Mucosa of descending colon (tissue), 3 donors: ENCODE measurements at regions not wholly inside any gene's neighbourhood (a gene's known extent, or its start where the extent isn't known, plus 50 kb on each side); places are given as distances from the start of the nearest gene placed in this dataset.

Source experiments
- ATAC-seq: fragments of 200-7000 bp; cut with Tn5 transposase; one replicate; pipeline ENCODE4 v1.9.1; 2020; ENCODE audit warnings: mild to moderate bottlenecking, moderate library complexity
- DNase-seq, 3 donors: peaks; one replicate each; pipeline ENCODE4 v3.0.0-alpha.2; 2020
- H3K36me3 ChIP-seq: fragments of 200-600 bp; one replicate; pipeline ENCODE4 v1.8.0; 2021; ENCODE audit warnings: low read depth, mild to moderate bottlenecking
- H3K4me1 ChIP-seq: fragments of 200-600 bp; one replicate; pipeline ENCODE4 v1.8.0; 2021; ENCODE audit warnings: low read depth, mild to moderate bottlenecking
- H3K4me3 ChIP-seq: fragments of 200-600 bp; one replicate; pipeline ENCODE4 v1.8.0; 2021; ENCODE audit warnings: mild to moderate bottlenecking
- H3K9me3 ChIP-seq: fragments of 200-600 bp; one replicate; pipeline ENCODE4 v1.8.0; 2021; ENCODE audit warnings: mild to moderate bottlenecking
- intact Hi-C, 2 donors: fragments of 100-400 bp; cut with DNase I in 1 of 2; cut with micrococcal nuclease in 1 of 2; formaldehyde crosslinking; loops; one replicate each; pipeline versions ENCODE4 v1.11.0 to v1.11.1; 2022; cut with DNase I, micrococcal nuclease
- TF ChIP-seq, protein P1 (sequence below): fragments of 200-600 bp; IDR thresholded peaks from one replicate; pipeline ENCODE4 v1.8.0; 2022; ENCODE audit warnings: antibody characterized with exemption, mild to moderate bottlenecking
- donor health status: DM: no; HTN: no; CAD: no; lungs with moderate emphysema.
- donor health status: DM: no; HTN: no; CAD: no.
- donor health status: DM: no; HTN: yes; CAD: no.

- Histone ChIP-seq H3K9me3 (no peaks in the 10 kb centered on the region), H3K4me1 (no peaks in the 10 kb centered on the region), H3K36me3 (no peaks in the 10 kb centered on the region), H3K4me3 (no peak overlapping the region)
- ATAC-seq, result no peak
- intact Hi-C loops, result no loop called here
- TF ChIP-seq, protein P1, sequence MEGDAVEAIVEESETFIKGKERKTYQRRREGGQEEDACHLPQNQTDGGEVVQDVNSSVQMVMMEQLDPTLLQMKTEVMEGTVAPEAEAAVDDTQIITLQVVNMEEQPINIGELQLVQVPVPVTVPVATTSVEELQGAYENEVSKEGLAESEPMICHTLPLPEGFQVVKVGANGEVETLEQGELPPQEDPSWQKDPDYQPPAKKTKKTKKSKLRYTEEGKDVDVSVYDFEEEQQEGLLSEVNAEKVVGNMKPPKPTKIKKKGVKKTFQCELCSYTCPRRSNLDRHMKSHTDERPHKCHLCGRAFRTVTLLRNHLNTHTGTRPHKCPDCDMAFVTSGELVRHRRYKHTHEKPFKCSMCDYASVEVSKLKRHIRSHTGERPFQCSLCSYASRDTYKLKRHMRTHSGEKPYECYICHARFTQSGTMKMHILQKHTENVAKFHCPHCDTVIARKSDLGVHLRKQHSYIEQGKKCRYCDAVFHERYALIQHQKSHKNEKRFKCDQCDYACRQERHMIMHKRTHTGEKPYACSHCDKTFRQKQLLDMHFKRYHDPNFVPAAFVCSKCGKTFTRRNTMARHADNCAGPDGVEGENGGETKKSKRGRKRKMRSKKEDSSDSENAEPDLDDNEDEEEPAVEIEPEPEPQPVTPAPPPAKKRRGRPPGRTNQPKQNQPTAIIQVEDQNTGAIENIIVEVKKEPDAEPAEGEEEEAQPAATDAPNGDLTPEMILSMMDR, result no peak
- no peak for DNase-seq
Observed at GRCh38 chr6:71476371-71476770, 187.8 kb downstream of the OGFRL1 start.

- no peak for ATAC-seq
- TF ChIP-seq, protein P1, result no peak
- DNase-seq, result no peak
- no peaks in the 10 kb centered on the region for H3K9me3 ChIP-seq
- intact Hi-C loops, result no loop called here
- H3K4me3 ChIP-seq, result no peak overlapping the region
- H3K36me3 ChIP-seq, result no peaks in the 10 kb centered on the region
- H3K4me1 ChIP-seq, result no peaks in the 10 kb centered on the region
Observed at GRCh38 chr6:71476872-71477271, 188.3 kb downstream of the OGFRL1 start.

DNA sequence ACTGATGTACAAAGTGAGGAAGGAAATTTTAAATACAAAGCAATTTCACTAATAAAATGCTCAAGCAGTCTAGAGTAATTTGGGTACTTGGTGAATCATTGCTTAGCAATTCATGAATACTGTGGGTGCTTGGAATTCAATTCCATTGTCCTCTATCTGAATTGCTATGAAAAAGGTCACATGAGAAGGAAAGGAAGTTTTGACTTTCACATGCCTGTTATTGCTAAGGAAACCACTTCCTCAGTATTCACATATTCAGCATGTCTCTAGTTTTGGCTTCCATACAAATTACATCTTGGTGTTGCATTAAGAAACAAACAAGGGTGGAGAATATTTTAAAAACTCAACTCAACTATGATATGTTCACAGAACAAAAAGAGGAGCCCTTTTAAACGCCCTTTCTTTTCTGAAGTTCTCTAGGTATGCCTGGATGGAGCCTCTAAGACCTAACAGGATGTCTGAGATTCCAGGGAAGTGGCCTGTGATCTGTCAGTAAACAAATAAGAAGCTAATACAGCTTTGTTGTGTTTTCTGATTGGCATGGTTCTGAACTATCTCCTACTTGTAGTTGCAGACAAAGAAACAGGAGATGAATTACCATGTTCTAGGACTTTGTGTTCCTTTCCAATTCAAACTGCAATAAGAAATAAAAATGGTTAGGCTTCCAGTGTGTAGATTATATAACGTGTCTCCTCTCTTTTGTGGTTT is 190.4 kb downstream of the OGFRL1 start:
- TF ChIP-seq, protein P1, result no peak
- Histone ChIP-seq H3K4me3 (no peak overlapping the region), H3K36me3 (no peaks in the 10 kb centered on the region), H3K9me3 (no peaks in the 10 kb centered on the region), H3K4me1 (no peaks in the 10 kb centered on the region)
- DNase-seq (no peak), ATAC-seq (no peak)
- intact Hi-C loops, result no loop called here

DNA sequence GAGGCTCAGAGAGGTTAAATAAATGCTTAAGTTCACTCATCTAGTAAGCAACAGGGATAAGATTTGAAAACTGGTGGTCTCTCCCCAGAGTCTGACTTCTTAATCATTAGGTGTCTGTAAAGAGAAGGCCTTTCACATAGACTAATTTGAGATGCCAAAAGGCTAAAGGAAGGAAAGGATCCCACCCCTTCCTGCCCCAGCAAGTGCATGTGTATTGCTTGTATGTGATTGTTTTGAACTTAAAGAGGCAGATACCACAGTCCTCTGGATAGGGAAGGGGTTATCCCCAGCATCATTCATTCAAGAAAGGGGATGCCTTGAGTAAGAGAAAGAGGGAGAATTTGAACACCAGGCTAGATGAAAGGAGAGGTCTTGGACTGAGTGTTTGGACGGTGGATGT is 192.0 kb downstream of the OGFRL1 start:
- no peak for DNase-seq
- H3K9me3 ChIP-seq, result no peaks in the 10 kb centered on the region
- no peaks in the 10 kb centered on the region for H3K4me1 ChIP-seq
- H3K4me3 ChIP-seq, result no peak overlapping the region
- no peaks in the 10 kb centered on the region for H3K36me3 ChIP-seq
- ATAC-seq, result no peak
- TF ChIP-seq, protein P1, result no peak
- intact Hi-C loops, result no loop called here

DNA sequence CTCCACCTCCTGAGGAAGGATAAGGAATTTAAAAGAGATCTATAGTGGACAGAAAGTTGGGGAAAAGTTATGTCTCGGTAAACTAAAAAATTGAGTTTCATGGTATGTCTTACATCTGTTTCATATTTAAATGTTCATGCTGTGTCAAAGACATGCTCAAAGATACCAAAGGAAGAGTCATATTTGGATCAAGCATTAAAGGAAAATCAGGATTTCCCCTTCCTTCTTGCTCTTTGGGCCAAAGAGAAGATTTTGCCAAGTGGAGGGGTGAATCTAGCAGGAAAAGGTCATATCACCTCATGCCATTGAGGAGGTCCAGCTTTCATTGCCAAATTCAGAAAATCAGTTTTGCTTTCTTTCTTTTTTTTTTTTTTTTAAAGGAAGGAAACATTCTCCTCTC is 192.4 kb downstream of the OGFRL1 start:
- TF ChIP-seq, protein P1, result no peak
- Histone ChIP-seq H3K4me3 (no peak overlapping the region), H3K4me1 (no peaks in the 10 kb centered on the region), H3K36me3 (no peaks in the 10 kb centered on the region), H3K9me3 (no peaks in the 10 kb centered on the region)
- ATAC-seq (no peak), DNase-seq (no peak)
- intact Hi-C loops, result no loop called here

DNA sequence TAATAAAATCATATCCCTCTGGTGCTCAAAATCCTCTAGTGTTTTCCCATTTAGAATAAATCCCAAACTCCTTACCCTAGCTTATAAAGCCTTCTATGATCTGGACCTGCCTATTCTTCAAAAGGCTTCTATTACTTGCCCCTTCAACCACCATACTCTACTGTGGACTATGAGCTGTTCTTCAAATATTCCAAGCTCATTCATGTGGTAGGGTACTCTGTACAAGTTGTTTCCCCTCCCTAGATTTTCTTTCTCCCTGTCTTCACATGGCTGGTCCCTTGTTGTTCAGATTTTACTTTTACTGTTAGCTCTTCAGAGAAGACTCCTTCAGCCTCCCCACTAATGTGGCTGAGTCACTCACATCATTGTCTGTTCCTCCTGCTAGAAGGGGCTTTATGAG is 193.2 kb downstream of the OGFRL1 start:
- intact Hi-C loops, result no loop called here
- Histone ChIP-seq H3K4me1 (no peaks in the 10 kb centered on the region), H3K4me3 (no peak overlapping the region), H3K36me3 (no peaks in the 10 kb centered on the region), H3K9me3 (no peaks in the 10 kb centered on the region)
- no peak for DNase-seq
- TF ChIP-seq, protein P1, result no peak
- ATAC-seq, result no peak
